ENCODE measurements at regions not wholly inside any gene's neighbourhood (a gene's known extent, or its start where the extent isn't known, plus 50 kb on each side); places are given as distances from the start of the nearest gene placed in this dataset.

DNA sequence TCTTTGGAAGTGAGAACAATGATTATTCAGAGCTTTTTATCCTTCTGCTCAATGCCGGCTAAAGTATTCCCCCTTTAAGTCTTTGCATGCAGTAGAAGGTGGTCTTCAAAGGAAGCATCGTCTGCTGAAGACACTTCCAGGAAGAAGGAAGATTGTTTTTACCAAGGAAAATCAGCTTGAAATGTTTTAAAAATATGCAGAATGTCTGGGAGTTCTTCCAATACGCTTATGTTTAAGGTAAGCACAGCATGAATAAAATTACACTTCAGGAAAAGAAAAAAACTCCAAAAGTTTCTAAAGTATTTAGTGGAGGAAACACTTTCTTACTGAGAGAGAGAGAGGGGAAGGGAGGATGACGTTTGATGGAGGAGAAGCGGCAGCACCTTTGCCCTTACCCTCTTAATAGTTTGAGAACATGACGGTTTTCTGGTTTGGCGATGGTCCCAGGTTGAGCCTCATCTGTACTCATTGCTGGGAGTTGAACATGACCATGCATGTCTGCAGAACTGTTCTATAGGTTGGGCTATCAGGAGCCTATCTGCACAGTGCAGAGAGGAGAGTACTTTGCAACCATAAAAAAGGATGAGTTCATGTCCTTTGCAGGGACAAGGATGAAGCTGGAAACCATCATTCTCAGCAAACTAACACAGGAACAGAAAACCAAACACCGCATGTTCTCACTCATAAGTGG, 338.1 kb downstream of the ACTR3B start:
- Histone ChIP-seq H3K36me3 (ENCODE audit: insufficient read depth, low read length) (no peaks in the 10 kb centered on the region), H3F3A (ENCODE audit: insufficient read depth, low read length, poor library complexity, severe bottlenecking) (no peaks in the 10 kb centered on the region), H3K4me2 (ENCODE audit: low read length) (no peak overlapping the region), H3K9ac (ENCODE audit: low read length) (no peak overlapping the region), H3K27ac (ENCODE audit: low read length) (no peak overlapping the region), H3K27me3 (ENCODE audit: insufficient read depth, low read depth, low read length) (no peaks in the 10 kb centered on the region), H4K20me1 (ENCODE audit: insufficient read depth) (no peaks in the 10 kb centered on the region), H2AFZ (ENCODE audit: low read depth, low read length) (no peak overlapping the region), H3K4me3 (ENCODE audit: low read length) (no peak overlapping the region), H3K9me2 (ENCODE audit: insufficient read depth, low read length) (no peaks in the 10 kb centered on the region), H3K9me3 (ENCODE audit: low read length) (no peaks in the 10 kb centered on the region), H3K79me2 (replicated peaks; ENCODE audit: insufficient read depth, low read length) (no peaks in the 10 kb centered on the region)
- no peak for TF ChIP-seq SMC3 (conservative IDR thresholded peaks at IDR 0.05; ENCODE audit: poor library complexity)
- no peak for TF ChIP-seq POLR2AphosphoS5 (IDR thresholded peaks at IDR 0.05)
- no peak for TF ChIP-seq EZH2 (IDR thresholded peaks at IDR 0.05; ENCODE audit: borderline replicate concordance, insufficient read depth, low read length, poor library complexity, severe bottlenecking)
- no peak for TF ChIP-seq RAD21 (conservative IDR thresholded peaks at IDR 0.05)
- no peak for TF ChIP-seq TAF1 (IDR thresholded peaks at IDR 0.05; ENCODE audit: low read depth)
- TF ChIP-seq MXI1 (conservative IDR thresholded peaks at IDR 0.05; ENCODE audit: poor library complexity, severe bottlenecking): no peak
- TF ChIP-seq, protein P1, sequence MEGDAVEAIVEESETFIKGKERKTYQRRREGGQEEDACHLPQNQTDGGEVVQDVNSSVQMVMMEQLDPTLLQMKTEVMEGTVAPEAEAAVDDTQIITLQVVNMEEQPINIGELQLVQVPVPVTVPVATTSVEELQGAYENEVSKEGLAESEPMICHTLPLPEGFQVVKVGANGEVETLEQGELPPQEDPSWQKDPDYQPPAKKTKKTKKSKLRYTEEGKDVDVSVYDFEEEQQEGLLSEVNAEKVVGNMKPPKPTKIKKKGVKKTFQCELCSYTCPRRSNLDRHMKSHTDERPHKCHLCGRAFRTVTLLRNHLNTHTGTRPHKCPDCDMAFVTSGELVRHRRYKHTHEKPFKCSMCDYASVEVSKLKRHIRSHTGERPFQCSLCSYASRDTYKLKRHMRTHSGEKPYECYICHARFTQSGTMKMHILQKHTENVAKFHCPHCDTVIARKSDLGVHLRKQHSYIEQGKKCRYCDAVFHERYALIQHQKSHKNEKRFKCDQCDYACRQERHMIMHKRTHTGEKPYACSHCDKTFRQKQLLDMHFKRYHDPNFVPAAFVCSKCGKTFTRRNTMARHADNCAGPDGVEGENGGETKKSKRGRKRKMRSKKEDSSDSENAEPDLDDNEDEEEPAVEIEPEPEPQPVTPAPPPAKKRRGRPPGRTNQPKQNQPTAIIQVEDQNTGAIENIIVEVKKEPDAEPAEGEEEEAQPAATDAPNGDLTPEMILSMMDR (IDR thresholded peaks at IDR 0.05; ENCODE audit: poor library complexity, severe bottlenecking): no peak
- no peak for TF ChIP-seq EP300 (conservative IDR thresholded peaks at IDR 0.05; ENCODE audit: poor library complexity, severe bottlenecking)
- TF ChIP-seq, protein P2, sequence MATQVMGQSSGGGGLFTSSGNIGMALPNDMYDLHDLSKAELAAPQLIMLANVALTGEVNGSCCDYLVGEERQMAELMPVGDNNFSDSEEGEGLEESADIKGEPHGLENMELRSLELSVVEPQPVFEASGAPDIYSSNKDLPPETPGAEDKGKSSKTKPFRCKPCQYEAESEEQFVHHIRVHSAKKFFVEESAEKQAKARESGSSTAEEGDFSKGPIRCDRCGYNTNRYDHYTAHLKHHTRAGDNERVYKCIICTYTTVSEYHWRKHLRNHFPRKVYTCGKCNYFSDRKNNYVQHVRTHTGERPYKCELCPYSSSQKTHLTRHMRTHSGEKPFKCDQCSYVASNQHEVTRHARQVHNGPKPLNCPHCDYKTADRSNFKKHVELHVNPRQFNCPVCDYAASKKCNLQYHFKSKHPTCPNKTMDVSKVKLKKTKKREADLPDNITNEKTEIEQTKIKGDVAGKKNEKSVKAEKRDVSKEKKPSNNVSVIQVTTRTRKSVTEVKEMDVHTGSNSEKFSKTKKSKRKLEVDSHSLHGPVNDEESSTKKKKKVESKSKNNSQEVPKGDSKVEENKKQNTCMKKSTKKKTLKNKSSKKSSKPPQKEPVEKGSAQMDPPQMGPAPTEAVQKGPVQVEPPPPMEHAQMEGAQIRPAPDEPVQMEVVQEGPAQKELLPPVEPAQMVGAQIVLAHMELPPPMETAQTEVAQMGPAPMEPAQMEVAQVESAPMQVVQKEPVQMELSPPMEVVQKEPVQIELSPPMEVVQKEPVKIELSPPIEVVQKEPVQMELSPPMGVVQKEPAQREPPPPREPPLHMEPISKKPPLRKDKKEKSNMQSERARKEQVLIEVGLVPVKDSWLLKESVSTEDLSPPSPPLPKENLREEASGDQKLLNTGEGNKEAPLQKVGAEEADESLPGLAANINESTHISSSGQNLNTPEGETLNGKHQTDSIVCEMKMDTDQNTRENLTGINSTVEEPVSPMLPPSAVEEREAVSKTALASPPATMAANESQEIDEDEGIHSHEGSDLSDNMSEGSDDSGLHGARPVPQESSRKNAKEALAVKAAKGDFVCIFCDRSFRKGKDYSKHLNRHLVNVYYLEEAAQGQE (IDR thresholded peaks at IDR 0.05; ENCODE audit: borderline replicate concordance): no peak

DNA sequence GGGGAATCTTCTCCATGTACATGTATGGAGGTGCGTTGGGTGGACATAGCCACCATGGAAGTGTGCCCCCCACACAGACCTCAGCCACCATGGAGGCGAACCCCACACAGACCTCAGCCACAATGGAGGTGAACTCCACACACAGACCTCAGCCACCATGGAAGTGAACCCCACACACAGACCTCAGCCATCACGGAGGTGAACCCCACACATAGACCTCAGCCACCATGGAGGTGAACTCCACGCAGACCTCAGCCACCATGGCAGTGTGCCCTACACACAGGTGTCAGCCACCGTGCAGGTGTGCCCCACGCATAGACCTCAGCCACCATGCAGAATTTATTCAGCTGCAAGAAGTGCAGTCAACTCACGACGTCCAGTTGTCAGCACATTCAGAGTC, 339.7 kb downstream of the ACTR3B start:
- H3K4me2 ChIP-seq (ENCODE audit: low read length): no peak overlapping the region
- TF ChIP-seq TAF1 (IDR thresholded peaks at IDR 0.05; ENCODE audit: low read depth): no peak
- no peak for TF ChIP-seq EP300 (conservative IDR thresholded peaks at IDR 0.05; ENCODE audit: poor library complexity, severe bottlenecking)
- no peak for TF ChIP-seq POLR2AphosphoS5 (IDR thresholded peaks at IDR 0.05)
- TF ChIP-seq, protein P1 (IDR thresholded peaks at IDR 0.05; ENCODE audit: poor library complexity, severe bottlenecking): no peak
- TF ChIP-seq RAD21 (conservative IDR thresholded peaks at IDR 0.05): no peak
- no peak for TF ChIP-seq EZH2 (IDR thresholded peaks at IDR 0.05; ENCODE audit: borderline replicate concordance, insufficient read depth, low read length, poor library complexity, severe bottlenecking)
- no peak for TF ChIP-seq SMC3 (conservative IDR thresholded peaks at IDR 0.05; ENCODE audit: poor library complexity)
- TF ChIP-seq, protein P2 (IDR thresholded peaks at IDR 0.05; ENCODE audit: borderline replicate concordance): no peak
- no peak for TF ChIP-seq MXI1 (conservative IDR thresholded peaks at IDR 0.05; ENCODE audit: poor library complexity, severe bottlenecking)
- H3K9ac ChIP-seq (ENCODE audit: low read length): no peak overlapping the region
- no peaks in the 10 kb centered on the region for H3K9me2 ChIP-seq (ENCODE audit: insufficient read depth, low read length)
- H2AFZ ChIP-seq (ENCODE audit: low read depth, low read length): no peak overlapping the region
- H4K20me1 ChIP-seq (ENCODE audit: insufficient read depth): no peaks in the 10 kb centered on the region
- no peak overlapping the region for H3K4me3 ChIP-seq (ENCODE audit: low read length)
- H3K9me3 ChIP-seq (ENCODE audit: low read length): no peaks in the 10 kb centered on the region
- no peaks in the 10 kb centered on the region for H3K27me3 ChIP-seq (ENCODE audit: insufficient read depth, low read depth, low read length)
- no peaks in the 10 kb centered on the region for H3K36me3 ChIP-seq (ENCODE audit: insufficient read depth, low read length)
- H3F3A ChIP-seq (ENCODE audit: insufficient read depth, low read length, poor library complexity, severe bottlenecking): no peaks in the 10 kb centered on the region
- no peaks in the 10 kb centered on the region for H3K79me2 ChIP-seq (replicated peaks; ENCODE audit: insufficient read depth, low read length)
- no peak overlapping the region for H3K27ac ChIP-seq (ENCODE audit: low read length)
